ENCODE measurements at regions not wholly inside any gene's neighbourhood (a gene's known extent, or its start where the extent isn't known, plus 50 kb on each side); places are given as distances from the start of the nearest gene placed in this dataset.

DNA sequence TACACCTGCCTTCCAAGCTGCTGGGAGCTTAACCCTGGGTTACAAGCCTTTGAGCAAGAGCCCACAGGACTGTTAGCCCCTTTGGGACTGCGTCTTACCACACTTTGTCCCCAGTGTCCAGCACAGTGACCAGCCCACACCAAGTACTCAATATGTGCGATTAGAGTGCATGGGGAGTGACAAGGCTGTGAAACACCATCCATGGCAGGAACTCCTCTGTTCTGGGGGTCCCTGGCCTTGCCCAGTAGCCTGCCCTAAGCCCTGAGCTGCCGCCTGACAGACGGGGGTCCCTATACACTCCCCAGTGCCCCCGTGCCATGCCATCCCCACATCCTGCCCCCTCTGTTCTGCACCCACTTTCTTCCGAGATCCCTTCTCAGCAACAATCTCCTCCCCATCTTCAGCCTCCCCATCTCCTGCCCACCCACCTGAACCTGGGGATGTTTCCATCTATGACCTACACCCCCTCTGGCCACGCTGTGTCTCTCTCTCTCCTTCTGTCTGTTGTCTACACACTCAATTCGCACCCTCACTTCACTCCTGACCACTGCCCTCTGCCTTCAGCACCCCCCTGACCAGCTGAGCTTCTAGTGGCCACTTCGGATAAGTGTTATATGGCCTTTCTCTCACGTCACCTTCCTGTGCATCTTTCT is 112.9 kb upstream of the SMURF2 start (continued):
- TF ChIP-seq, protein P1, sequence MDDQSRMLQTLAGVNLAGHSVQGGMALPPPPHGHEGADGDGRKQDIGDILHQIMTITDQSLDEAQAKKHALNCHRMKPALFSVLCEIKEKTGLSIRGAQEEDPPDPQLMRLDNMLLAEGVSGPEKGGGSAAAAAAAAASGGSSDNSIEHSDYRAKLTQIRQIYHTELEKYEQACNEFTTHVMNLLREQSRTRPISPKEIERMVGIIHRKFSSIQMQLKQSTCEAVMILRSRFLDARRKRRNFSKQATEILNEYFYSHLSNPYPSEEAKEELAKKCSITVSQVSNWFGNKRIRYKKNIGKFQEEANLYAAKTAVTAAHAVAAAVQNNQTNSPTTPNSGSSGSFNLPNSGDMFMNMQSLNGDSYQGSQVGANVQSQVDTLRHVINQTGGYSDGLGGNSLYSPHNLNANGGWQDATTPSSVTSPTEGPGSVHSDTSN (IDR thresholded peaks at IDR 0.05): no peak
- TF ChIP-seq TCF12 (IDR thresholded peaks at IDR 0.05): no peak

- peak; percentile 71 for DNase-seq
- no peak overlapping the region for H3K4me2 ChIP-seq
Measured at GRCh38 chr17:64773836-64774761, 112.0 kb upstream of the SMURF2 start.

More at GRCh38 chr17:64773836-64774761, 112.0 kb upstream of the SMURF2 start:
- H3F3A ChIP-seq (replicated peaks; ENCODE audit: insufficient read depth): peaks cover 28% of the 10 kb centered on the region
- no peak overlapping the region for H3K4me3 ChIP-seq (ENCODE audit: low read depth in 2 of 2, low read length in 1 of 2)
- no peaks in the 10 kb centered on the region for H3K79me2 ChIP-seq (ENCODE audit: insufficient read depth)
- ChIA-PET POLR2A (no interaction called here), CTCF (interaction anchor here (0.6 to 1.8 kb wide), 7 partner anchors 9 to 355 kb away, joined by 3 to 7 read pairs (median 3); partner anchors contain the start of gene LRRC37A3)
- peaks cover 0 to 6% of the 10 kb centered on the region in 2 experiments for H3K36me3 ChIP-seq (replicated peaks in 1 of 2; ENCODE audit: control insufficient read depth in 1 of 2, insufficient read depth in 2 of 2, low read length in 1 of 2)
- no peaks in the 10 kb centered on the region for H3K27me3 ChIP-seq (ENCODE audit: insufficient read depth)
- no peaks in the 10 kb centered on the region for H3K9me2 ChIP-seq
- 89% methylated on average over 16 of the region's 18 CpGs for WGBS (ENCODE audit: low lambda C conversion rate)
- H4K20me1 ChIP-seq (ENCODE audit: insufficient read depth): no peaks in the 10 kb centered on the region
- no peak overlapping the region; the same call in 1 of the 2 replicates for H2AFZ ChIP-seq (ENCODE audit: low read depth)
- H3K4me1 ChIP-seq (ENCODE audit: control insufficient read depth in 1 of 2, insufficient read depth in 2 of 2, low read depth in 1 of 2, low read length in 1 of 2): peaks cover 6 to 17% of the 10 kb centered on the region in 2 experiments; a peak in 3 of 4 replicates
- no peak overlapping the region for H3K27ac ChIP-seq (ENCODE audit: low read depth in 2 of 2, low read length in 1 of 2)
- peak; percentile 38; the same call in 1 of the 2 replicates for TF ChIP-seq SMC3 (IDR thresholded peaks at IDR 0.05; ENCODE audit: low read depth, low read length)
- no peak for TF ChIP-seq IRF3 (IDR thresholded peaks at IDR 0.05; ENCODE audit: low read depth, low read length)
- no peak for TF ChIP-seq USF1 (IDR thresholded peaks at IDR 0.05; ENCODE audit: borderline replicate concordance, low read depth)
- TF ChIP-seq MXI1 (IDR thresholded peaks at IDR 0.05; ENCODE audit: low read depth, low read length): no peak
- TF ChIP-seq RAD21 (IDR thresholded peaks at IDR 0.05; ENCODE audit: low read length): peak; percentile 56
- TF ChIP-seq TAF1 (IDR thresholded peaks at IDR 0.05; ENCODE audit: borderline replicate concordance, low read depth, low read length): no peak
- TF ChIP-seq FOXJ3 (CRISPR knock-in tag; IDR thresholded peaks at IDR 0.05): no peak
- TF ChIP-seq, protein P2, sequence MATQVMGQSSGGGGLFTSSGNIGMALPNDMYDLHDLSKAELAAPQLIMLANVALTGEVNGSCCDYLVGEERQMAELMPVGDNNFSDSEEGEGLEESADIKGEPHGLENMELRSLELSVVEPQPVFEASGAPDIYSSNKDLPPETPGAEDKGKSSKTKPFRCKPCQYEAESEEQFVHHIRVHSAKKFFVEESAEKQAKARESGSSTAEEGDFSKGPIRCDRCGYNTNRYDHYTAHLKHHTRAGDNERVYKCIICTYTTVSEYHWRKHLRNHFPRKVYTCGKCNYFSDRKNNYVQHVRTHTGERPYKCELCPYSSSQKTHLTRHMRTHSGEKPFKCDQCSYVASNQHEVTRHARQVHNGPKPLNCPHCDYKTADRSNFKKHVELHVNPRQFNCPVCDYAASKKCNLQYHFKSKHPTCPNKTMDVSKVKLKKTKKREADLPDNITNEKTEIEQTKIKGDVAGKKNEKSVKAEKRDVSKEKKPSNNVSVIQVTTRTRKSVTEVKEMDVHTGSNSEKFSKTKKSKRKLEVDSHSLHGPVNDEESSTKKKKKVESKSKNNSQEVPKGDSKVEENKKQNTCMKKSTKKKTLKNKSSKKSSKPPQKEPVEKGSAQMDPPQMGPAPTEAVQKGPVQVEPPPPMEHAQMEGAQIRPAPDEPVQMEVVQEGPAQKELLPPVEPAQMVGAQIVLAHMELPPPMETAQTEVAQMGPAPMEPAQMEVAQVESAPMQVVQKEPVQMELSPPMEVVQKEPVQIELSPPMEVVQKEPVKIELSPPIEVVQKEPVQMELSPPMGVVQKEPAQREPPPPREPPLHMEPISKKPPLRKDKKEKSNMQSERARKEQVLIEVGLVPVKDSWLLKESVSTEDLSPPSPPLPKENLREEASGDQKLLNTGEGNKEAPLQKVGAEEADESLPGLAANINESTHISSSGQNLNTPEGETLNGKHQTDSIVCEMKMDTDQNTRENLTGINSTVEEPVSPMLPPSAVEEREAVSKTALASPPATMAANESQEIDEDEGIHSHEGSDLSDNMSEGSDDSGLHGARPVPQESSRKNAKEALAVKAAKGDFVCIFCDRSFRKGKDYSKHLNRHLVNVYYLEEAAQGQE (IDR thresholded peaks at IDR 0.05; ENCODE audit: low read depth, low read length): no peak
- TF ChIP-seq NFIC (IDR thresholded peaks at IDR 0.05; ENCODE audit: borderline replicate concordance): no peak
- peak; percentile 65 for TF ChIP-seq CTCF (IDR thresholded peaks at IDR 0.05)
- no peaks in the 10 kb centered on the region for H3K9me3 ChIP-seq
- H3K9ac ChIP-seq: no peak overlapping the region

All from SK-N-SH (cell line).